Neural progenitor cell (in vitro differentiated cells): ENCODE measurements at regions not wholly inside any gene's neighbourhood (a gene's known extent, or its start where the extent isn't known, plus 50 kb on each side); places are given as distances from the start of the nearest gene placed in this dataset.
A peak's percentile ranks its signal among the peaks of the same experiment; 100 is the strongest.

Experiments
- DNase-seq: peaks from one replicate; pipeline ENCODE4 v3.0.0-alpha.2; 2016; ENCODE audit warnings: low spot score
- H2AFZ ChIP-seq: fragments of 200-600 bp; sonication (generic); replicated peaks from 2 replicates; pipeline ENCODE4 v1.6.1; 2016; ENCODE audit warnings: antibody characterized with exemption
- H3F3A ChIP-seq: fragments of 200-600 bp; sonication (generic); 2 replicates; pipeline ENCODE4 v1.6.1; 2016; ENCODE audit warnings: antibody characterized with exemption, low read depth
- H3K27ac ChIP-seq: fragments of 200-600 bp; sonication (generic); 2 replicates; pipeline ENCODE4 v1.5.1; 2016; ENCODE audit warnings: mild to moderate bottlenecking
- H3K27me3 ChIP-seq: fragments of 200-600 bp; sonication (generic); 2 replicates; pipeline ENCODE4 v1.6.1; 2016; ENCODE audit warnings: mild to moderate bottlenecking, moderate library complexity
- H3K36me3 ChIP-seq: fragments of 200-600 bp; sonication (generic); 2 replicates; pipeline ENCODE4 v1.5.1; 2016
- H3K4me1 ChIP-seq: fragments of 200-600 bp; sonication (generic); 2 replicates; pipeline ENCODE4 v1.6.1; 2016; ENCODE audit warnings: mixed run types
- H3K4me2 ChIP-seq: fragments of 200-600 bp; sonication (generic); 2 replicates; pipeline ENCODE4 v1.6.1; 2016
- H3K4me3 ChIP-seq: fragments of 200-600 bp; sonication (generic); 2 replicates; pipeline ENCODE4 v1.5.1; 2016
- H3K79me2 ChIP-seq: fragments of 200-600 bp; sonication (generic); 2 replicates; pipeline ENCODE4 v1.6.1; 2016; ENCODE audit warnings: low read depth
- H3K9ac ChIP-seq: fragments of 200-600 bp; sonication (generic); 2 replicates; pipeline ENCODE4 v1.6.1; 2016
- H3K9me3 ChIP-seq: fragments of 200-600 bp; sonication (generic); 2 replicates; pipeline ENCODE4 v1.5.1; 2016; ENCODE audit warnings: low read depth
- H4K20me1 ChIP-seq: fragments of 200-600 bp; sonication (generic); 2 replicates; pipeline ENCODE4 v1.6.1; 2016; ENCODE audit warnings: low read depth
- H3K27ac Mint-ChIP-seq: 3 replicates; pipeline ENCODE4 v1.8.0; 2021; ENCODE audit warnings: mixed read lengths
- H3K27me3 Mint-ChIP-seq: 2 replicates; pipeline ENCODE4 v1.8.0; 2022; ENCODE audit warnings: low read depth, mild to moderate bottlenecking, inconsistent platforms, moderate library complexity, mixed read lengths; ENCODE audit not compliant: insufficient read depth
- H3K36me3 Mint-ChIP-seq: 3 replicates; pipeline ENCODE4 v1.8.0; 2021; ENCODE audit warnings: mixed read lengths
- H3K4me1 Mint-ChIP-seq: 3 replicates; pipeline ENCODE4 v1.8.0; 2021; ENCODE audit warnings: mixed read lengths
- H3K4me3 Mint-ChIP-seq: 3 replicates; pipeline ENCODE4 v1.8.0; 2021; ENCODE audit warnings: mild to moderate bottlenecking, moderate library complexity, mixed read lengths
- H3K9me3 Mint-ChIP-seq: 3 replicates; pipeline ENCODE4 v1.8.0; 2020; ENCODE audit warnings: mixed read lengths
- CTCF ChIP-seq: fragments of 200-600 bp; sonication (generic); IDR thresholded peaks from 2 replicates; pipeline ENCODE4 v1.5.1; 2017; ENCODE audit warnings: antibody characterized with exemption, mild to moderate bottlenecking
- EZH2 ChIP-seq: fragments of 200-600 bp; sonication (generic); IDR thresholded peaks from 2 replicates; pipeline ENCODE4 v1.6.1; 2017; ENCODE audit warnings: antibody characterized with exemption, mild to moderate bottlenecking, moderate library complexity
- EZH2phosphoT487 ChIP-seq: fragments of 200-600 bp; sonication (generic); IDR thresholded peaks from 2 replicates; pipeline ENCODE4 v1.6.1; 2017; ENCODE audit warnings: antibody characterized with exemption

GRCh38 chr10:71912431-71912830 lies 51.8 kb upstream of the CHST3 start:
- no peak overlapping the region for H3K9ac ChIP-seq
- H3K4me1 Mint-ChIP-seq = peaks cover 6% of the 10 kb centered on the region

GRCh38 chr10:71911296-71911953 lies 52.8 kb upstream of the CHST3 start:
- H3K27ac Mint-ChIP-seq = peak overlapping the region; percentile 54
- no peak for DNase-seq
- Histone ChIP-seq H3K4me1 (no peaks in the 10 kb centered on the region), H3K36me3 (no peaks in the 10 kb centered on the region), H3K79me2 (no peaks in the 10 kb centered on the region), H3K9me3 (no peaks in the 10 kb centered on the region), H2AFZ (peak overlapping the region; percentile 12), H3K4me3 (no peak overlapping the region), H3K4me2 (no peak overlapping the region), H3K27ac (no peak overlapping the region), H3F3A (no peaks in the 10 kb centered on the region), H3K9ac (no peak overlapping the region), H4K20me1 (no peaks in the 10 kb centered on the region), H3K27me3 (no peaks in the 10 kb centered on the region)
- peaks cover 9% of the 10 kb centered on the region for H3K27me3 Mint-ChIP-seq
- H3K9me3 Mint-ChIP-seq = peaks cover 10% of the 10 kb centered on the region
- H3K4me1 Mint-ChIP-seq = peaks cover 6% of the 10 kb centered on the region
- H3K4me3 Mint-ChIP-seq = no peak overlapping the region
- H3K36me3 Mint-ChIP-seq = no peaks in the 10 kb centered on the region
- no peak for TF ChIP-seq CTCF
- TF ChIP-seq EZH2phosphoT487 = no peak
- TF ChIP-seq EZH2 = no peak

More at GRCh38 chr10:71912431-71912830, 51.8 kb upstream of the CHST3 start:
- H3K27me3 Mint-ChIP-seq = peaks cover 9% of the 10 kb centered on the region
- Histone ChIP-seq H3K79me2 (no peaks in the 10 kb centered on the region), H3K4me2 (no peak overlapping the region), H3K27ac (no peak overlapping the region), H3F3A (no peaks in the 10 kb centered on the region), H3K36me3 (no peaks in the 10 kb centered on the region), H3K4me1 (no peaks in the 10 kb centered on the region), H2AFZ (no peak overlapping the region), H3K4me3 (no peak overlapping the region), H4K20me1 (no peaks in the 10 kb centered on the region), H3K9me3 (no peaks in the 10 kb centered on the region), H3K27me3 (no peaks in the 10 kb centered on the region)
- H3K36me3 Mint-ChIP-seq = no peaks in the 10 kb centered on the region
- no peak for DNase-seq
- peaks cover 15% of the 10 kb centered on the region for H3K9me3 Mint-ChIP-seq
- TF ChIP-seq EZH2phosphoT487 (no peak), EZH2 (no peak), CTCF (no peak)
- H3K4me3 Mint-ChIP-seq = no peak overlapping the region
- H3K27ac Mint-ChIP-seq = no peak overlapping the region

- DNase-seq = no peak
- no peak overlapping the region for H3K27ac Mint-ChIP-seq
- Histone ChIP-seq H3K27ac (no peak overlapping the region), H3K4me2 (no peak overlapping the region), H3K4me3 (no peak overlapping the region), H3K36me3 (no peaks in the 10 kb centered on the region), H4K20me1 (no peaks in the 10 kb centered on the region), H3F3A (no peaks in the 10 kb centered on the region), H3K4me1 (no peaks in the 10 kb centered on the region), H3K9me3 (no peaks in the 10 kb centered on the region), H3K27me3 (no peaks in the 10 kb centered on the region), H2AFZ (no peak overlapping the region), H3K79me2 (no peaks in the 10 kb centered on the region), H3K9ac (no peak overlapping the region)
- no peak overlapping the region for H3K4me3 Mint-ChIP-seq
- H3K27me3 Mint-ChIP-seq = peaks cover 7% of the 10 kb centered on the region
- no peaks in the 10 kb centered on the region for H3K36me3 Mint-ChIP-seq
- peaks cover 7% of the 10 kb centered on the region for H3K9me3 Mint-ChIP-seq
- no peak for TF ChIP-seq CTCF
- TF ChIP-seq EZH2 = no peak
- no peak for TF ChIP-seq EZH2phosphoT487
- H3K4me1 Mint-ChIP-seq = peaks cover 6% of the 10 kb centered on the region
Observed at GRCh38 chr10:71909399-71910083, 54.7 kb upstream of the CHST3 start.
